ENCODE measurements at regions not wholly inside any gene's neighbourhood (a gene's known extent, or its start where the extent isn't known, plus 50 kb on each side); places are given as distances from the start of the nearest gene placed in this dataset.

DNA sequence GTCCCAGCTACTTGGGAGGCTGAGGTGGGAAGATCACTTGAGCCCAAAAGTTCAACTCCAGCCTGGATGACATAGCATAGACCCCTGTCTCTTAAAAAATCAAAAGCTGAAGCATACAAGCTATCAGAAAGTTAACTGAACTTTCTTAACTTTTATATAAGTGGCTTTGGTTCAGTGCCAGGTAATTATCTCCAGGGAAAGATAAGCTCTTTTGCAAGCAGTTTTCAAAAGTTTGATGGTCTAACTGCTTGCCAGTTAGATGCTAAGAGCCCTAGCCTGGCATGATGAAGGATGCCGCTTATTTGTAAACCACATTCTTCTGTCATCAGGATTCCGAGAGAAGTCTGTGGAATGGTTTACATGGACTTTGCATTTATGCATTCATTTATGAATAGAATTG lies 409.1 kb downstream of the AEBP2 start:
- TF ChIP-seq EGR1 (IDR thresholded peaks at IDR 0.05): no peak

DNA sequence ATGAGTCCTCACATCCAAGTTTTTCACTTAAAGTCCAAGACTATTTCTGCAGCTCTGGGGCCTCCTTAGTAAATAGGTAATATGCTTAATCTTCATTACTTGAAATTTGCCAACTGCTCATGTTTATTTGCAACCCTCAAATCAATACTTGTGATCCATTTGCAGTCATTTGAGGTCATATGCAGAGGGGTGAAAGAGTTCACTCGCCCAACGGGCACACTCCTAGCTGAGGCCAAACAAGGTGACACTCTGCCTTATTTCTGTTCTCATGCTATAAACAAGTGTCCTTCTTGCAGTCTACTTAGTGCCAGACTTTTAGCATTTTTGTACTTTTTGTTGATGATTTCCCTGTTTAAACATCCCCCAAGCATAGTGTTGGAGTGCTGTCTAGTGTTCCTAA lies 409.9 kb downstream of the AEBP2 start:
- TF ChIP-seq TEAD4 (IDR thresholded peaks at IDR 0.05): no peak
- TF ChIP-seq EP300 (IDR thresholded peaks at IDR 0.05; ENCODE audit: borderline replicate concordance): no peak
- no peak for TF ChIP-seq YY1 (IDR thresholded peaks at IDR 0.05; ENCODE audit: low read depth)
- TF ChIP-seq ZBTB7A (IDR thresholded peaks at IDR 0.05; ENCODE audit: low read depth): no peak
- TF ChIP-seq, protein P1, sequence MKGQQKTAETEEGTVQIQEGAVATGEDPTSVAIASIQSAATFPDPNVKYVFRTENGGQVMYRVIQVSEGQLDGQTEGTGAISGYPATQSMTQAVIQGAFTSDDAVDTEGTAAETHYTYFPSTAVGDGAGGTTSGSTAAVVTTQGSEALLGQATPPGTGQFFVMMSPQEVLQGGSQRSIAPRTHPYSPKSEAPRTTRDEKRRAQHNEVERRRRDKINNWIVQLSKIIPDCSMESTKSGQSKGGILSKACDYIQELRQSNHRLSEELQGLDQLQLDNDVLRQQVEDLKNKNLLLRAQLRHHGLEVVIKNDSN (IDR thresholded peaks at IDR 0.05): no peak
- TF ChIP-seq RAD21 (IDR thresholded peaks at IDR 0.05; ENCODE audit: low read depth): no peak
- no peak for TF ChIP-seq TAF1 (IDR thresholded peaks at IDR 0.05; ENCODE audit: low read depth)
- no peak for TF ChIP-seq NFIC (IDR thresholded peaks at IDR 0.05)

DNA sequence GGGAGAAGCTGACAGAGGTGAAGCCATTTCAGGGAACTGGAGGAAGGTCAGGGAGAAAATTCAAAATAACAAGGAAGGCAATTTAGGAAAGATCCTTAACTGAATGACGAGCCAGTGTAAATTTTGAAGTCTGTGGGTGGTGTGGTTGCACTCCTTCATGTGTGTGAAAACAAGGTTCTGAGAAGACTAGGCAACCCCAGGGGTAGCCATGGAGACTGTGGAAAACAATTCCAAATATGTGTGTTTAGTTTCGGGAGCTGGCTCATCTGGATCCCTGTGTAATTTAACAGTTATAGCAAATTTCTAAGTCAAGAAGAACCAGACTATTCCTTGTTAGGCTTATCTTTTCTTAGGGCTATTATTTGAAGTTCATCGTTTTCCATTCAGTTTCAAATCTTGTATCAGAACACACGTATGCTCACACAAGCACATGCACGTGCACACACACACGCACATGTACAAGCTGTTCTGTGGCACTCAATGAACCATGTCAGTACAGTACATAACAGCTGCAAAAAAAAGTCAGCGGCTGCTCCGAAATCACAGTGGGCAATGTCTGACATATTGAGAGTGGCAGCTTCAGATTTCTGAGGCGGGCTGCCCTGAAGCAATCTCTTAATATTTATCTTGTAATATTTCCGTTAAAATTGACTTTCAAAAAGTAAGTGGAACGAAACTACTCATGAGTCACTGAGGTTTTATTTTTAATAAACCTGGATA lies 411.2 kb downstream of the AEBP2 start:
- no peak for TF ChIP-seq TCF12 (IDR thresholded peaks at IDR 0.05; ENCODE audit: low read depth)
- TF ChIP-seq ZBTB7A (IDR thresholded peaks at IDR 0.05; ENCODE audit: low read depth): no peak
- TF ChIP-seq, protein P2, sequence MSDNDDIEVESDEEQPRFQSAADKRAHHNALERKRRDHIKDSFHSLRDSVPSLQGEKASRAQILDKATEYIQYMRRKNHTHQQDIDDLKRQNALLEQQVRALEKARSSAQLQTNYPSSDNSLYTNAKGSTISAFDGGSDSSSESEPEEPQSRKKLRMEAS (IDR thresholded peaks at IDR 0.05): no peak
- TF ChIP-seq FOXM1 (IDR thresholded peaks at IDR 0.05; ENCODE audit: borderline replicate concordance, low read depth): no peak
- TF ChIP-seq EGR1 (IDR thresholded peaks at IDR 0.05): no peak
- TF ChIP-seq CEBPB (IDR thresholded peaks at IDR 0.05): no peak
- no peak for TF ChIP-seq YY1 (IDR thresholded peaks at IDR 0.05; ENCODE audit: low read depth)

DNA sequence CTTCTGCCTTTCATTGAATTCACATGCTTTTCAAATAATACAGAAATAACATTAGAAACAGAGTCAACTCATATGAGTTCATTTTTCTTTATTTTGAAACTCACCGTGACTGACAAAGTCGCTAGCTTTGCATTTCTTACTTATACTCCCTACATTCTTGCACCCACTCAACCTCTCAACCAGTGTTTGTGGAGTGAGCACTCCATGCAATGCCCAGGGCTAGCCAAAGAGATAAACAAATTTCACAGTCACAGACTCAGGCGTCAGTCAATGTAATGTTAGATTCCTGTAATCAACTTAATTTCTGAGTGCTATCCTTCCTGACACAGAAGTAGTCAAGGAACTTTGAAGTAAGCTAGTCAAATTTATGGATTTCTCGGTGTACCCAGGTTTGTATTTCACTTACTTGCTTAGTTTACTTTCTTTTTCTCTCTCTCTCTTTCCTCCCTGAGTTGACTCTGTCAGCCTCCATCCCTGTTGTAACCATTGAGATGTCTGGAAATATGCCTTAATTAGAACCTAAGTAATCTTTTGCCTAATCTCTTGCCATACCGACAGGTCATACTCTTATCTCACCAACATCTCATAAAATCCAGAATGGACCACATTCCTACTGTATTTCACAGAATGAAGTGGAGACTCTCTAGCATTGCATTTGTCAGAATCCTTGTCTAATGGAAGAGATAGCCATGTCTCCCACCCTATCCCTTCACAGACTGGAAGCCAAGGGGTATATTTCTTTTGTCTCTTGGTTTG lies 413.0 kb downstream of the AEBP2 start:
- no peak for TF ChIP-seq NFIC (IDR thresholded peaks at IDR 0.05)
- TF ChIP-seq, protein P3, sequence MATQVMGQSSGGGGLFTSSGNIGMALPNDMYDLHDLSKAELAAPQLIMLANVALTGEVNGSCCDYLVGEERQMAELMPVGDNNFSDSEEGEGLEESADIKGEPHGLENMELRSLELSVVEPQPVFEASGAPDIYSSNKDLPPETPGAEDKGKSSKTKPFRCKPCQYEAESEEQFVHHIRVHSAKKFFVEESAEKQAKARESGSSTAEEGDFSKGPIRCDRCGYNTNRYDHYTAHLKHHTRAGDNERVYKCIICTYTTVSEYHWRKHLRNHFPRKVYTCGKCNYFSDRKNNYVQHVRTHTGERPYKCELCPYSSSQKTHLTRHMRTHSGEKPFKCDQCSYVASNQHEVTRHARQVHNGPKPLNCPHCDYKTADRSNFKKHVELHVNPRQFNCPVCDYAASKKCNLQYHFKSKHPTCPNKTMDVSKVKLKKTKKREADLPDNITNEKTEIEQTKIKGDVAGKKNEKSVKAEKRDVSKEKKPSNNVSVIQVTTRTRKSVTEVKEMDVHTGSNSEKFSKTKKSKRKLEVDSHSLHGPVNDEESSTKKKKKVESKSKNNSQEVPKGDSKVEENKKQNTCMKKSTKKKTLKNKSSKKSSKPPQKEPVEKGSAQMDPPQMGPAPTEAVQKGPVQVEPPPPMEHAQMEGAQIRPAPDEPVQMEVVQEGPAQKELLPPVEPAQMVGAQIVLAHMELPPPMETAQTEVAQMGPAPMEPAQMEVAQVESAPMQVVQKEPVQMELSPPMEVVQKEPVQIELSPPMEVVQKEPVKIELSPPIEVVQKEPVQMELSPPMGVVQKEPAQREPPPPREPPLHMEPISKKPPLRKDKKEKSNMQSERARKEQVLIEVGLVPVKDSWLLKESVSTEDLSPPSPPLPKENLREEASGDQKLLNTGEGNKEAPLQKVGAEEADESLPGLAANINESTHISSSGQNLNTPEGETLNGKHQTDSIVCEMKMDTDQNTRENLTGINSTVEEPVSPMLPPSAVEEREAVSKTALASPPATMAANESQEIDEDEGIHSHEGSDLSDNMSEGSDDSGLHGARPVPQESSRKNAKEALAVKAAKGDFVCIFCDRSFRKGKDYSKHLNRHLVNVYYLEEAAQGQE (IDR thresholded peaks at IDR 0.05; ENCODE audit: low read depth): no peak
- TF ChIP-seq, protein P1 (IDR thresholded peaks at IDR 0.05): no peak
- TF ChIP-seq EGR1 (IDR thresholded peaks at IDR 0.05): no peak
- no peak for TF ChIP-seq ZBTB7A (IDR thresholded peaks at IDR 0.05; ENCODE audit: low read depth)
- TF ChIP-seq EP300 (IDR thresholded peaks at IDR 0.05; ENCODE audit: borderline replicate concordance): no peak
- no peak for TF ChIP-seq TEAD4 (IDR thresholded peaks at IDR 0.05)
- no peak for TF ChIP-seq YY1 (IDR thresholded peaks at IDR 0.05; ENCODE audit: low read depth)
- TF ChIP-seq TCF12 (IDR thresholded peaks at IDR 0.05; ENCODE audit: low read depth): no peak
- TF ChIP-seq CEBPB (IDR thresholded peaks at IDR 0.05): no peak
- TF ChIP-seq TAF1 (IDR thresholded peaks at IDR 0.05; ENCODE audit: low read depth): no peak
- TF ChIP-seq FOXM1 (IDR thresholded peaks at IDR 0.05; ENCODE audit: borderline replicate concordance, low read depth): no peak
- TF ChIP-seq, protein P2 (IDR thresholded peaks at IDR 0.05): no peak

DNA sequence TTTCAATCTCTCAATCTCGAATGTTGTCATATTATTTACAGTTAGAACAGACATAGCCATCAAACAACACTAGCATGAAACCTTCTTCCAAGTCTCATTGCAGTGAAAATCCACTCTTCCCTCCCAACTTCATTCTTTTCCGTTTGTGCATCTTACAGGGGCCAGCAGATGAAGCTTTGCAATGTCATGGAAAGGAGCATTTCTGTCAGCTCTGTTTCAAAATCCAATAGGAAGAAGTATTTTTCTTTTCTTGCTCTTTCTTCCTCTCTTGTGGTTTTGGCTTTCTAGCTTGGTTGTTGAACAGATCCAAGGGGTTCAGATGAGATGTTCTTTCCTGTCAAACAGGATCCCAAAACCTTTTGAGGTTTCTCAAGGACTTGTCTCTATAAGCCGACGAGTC lies 416.6 kb downstream of the AEBP2 start:
- TF ChIP-seq CREB1 (IDR thresholded peaks at IDR 0.05; ENCODE audit: low read depth) (no peak), EP300 (IDR thresholded peaks at IDR 0.05; ENCODE audit: borderline replicate concordance) (no peak), TAF1 (IDR thresholded peaks at IDR 0.05; ENCODE audit: low read depth) (no peak), NFIC (IDR thresholded peaks at IDR 0.05) (no peak)
- TF ChIP-seq, protein P3 (IDR thresholded peaks at IDR 0.05; ENCODE audit: low read depth): no peak
- TF ChIP-seq, protein P1 (IDR thresholded peaks at IDR 0.05): no peak

DNA sequence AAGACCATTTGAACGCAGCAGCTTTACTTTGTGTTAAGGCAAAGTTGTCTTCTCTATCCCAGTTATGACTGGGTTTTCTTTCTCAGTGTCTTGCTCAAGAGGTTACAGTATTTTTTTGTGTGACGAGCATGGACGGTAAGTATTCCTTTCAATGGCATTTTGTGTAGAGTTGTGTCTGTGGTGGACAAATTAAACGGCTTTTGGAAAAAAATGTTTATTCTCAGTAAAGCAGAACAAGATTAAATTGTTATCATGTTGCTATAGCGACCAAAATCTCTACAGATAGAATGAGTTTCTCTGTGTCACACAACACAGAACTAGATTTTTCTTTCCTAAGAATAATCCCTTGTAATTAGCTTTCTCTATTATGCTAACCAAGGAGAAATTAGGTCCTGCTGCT lies 417.1 kb downstream of the AEBP2 start:
- no peak for TF ChIP-seq EP300 (IDR thresholded peaks at IDR 0.05; ENCODE audit: borderline replicate concordance)
- no peak for TF ChIP-seq YY1 (IDR thresholded peaks at IDR 0.05; ENCODE audit: low read depth)
- no peak for TF ChIP-seq TEAD4 (IDR thresholded peaks at IDR 0.05)
- no peak for TF ChIP-seq CEBPB (IDR thresholded peaks at IDR 0.05)
